ENCODE measurements at regions not wholly inside any gene's neighbourhood (a gene's known extent, or its start where the extent isn't known, plus 50 kb on each side); places are given as distances from the start of the nearest gene placed in this dataset.

DNA sequence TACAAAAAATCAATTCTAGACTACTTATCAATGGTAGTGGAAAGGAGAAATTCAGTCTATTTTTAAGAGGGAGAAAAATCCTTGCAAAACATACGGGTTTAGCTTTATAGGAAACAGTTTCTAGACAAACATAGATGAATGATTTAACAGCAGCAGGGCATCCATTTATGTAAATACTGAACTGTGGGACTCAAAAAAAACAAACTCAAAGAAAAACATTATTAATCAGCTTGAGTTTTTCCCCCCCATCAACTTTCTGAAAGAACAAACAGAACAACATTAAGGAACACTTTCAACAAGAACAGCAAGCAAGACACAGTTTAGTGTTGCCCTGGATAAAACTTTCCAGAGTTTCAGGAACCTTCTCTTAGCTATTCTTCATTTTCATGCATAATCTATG is 147.3 kb upstream of the KCNK2 start:
- TF ChIP-seq CTCF (IDR thresholded peaks at IDR 0.05; ENCODE audit: low read depth, low read length): no peak
- TF ChIP-seq EZH2phosphoT487 (IDR thresholded peaks at IDR 0.05; ENCODE audit: low read depth): no peak

All from OCI-LY3 (cell line).